ENCODE measurements at regions not wholly inside any gene's neighbourhood (a gene's known extent, or its start where the extent isn't known, plus 50 kb on each side); places are given as distances from the start of the nearest gene placed in this dataset.
"Not testable (repeated sequence)": the region's sequence is repeated elsewhere in the genome, so short reads cannot be mapped to it uniquely, and the experiment has no call there.

DNA sequence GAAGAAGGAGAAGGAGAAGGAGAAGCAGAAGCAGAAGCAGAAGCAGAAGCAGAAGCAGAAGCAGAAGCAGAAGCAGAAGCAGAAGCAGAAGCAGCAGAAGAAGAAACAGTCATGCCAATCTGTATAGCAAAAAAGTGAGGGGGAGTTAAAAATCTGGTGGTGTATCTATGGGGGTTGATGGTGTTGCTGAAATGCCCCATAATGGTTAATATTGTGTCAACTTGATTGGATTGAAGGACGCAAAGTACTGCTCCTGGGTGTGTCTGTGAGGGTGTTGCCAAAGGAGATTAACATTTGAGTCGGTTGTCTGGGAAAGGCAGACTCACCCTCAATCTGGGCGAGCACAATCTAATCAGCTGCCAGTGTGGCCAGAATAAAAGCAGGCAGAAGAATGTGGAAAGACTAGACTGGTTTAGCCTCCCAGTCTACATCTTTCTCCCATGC, 120.3 kb downstream of the AKR1D1 start:
- H3K18ac ChIP-seq (ENCODE audit: low read length); H3K9ac ChIP-seq (ENCODE audit: low read length); H2AK5ac ChIP-seq (ENCODE audit: low read length); H4K5ac ChIP-seq (ENCODE audit: low read length); H3K23ac ChIP-seq (ENCODE audit: low read length); H3K4me3 ChIP-seq (ENCODE audit: low read length); H4K8ac ChIP-seq (ENCODE audit: low read depth, low read length); DNase-seq; H3K56ac ChIP-seq (ENCODE audit: low read length); H3K79me2 ChIP-seq (ENCODE audit: control insufficient read depth, insufficient read depth, low read length); H2BK120ac ChIP-seq (ENCODE audit: low read depth, low read length); H3K4ac ChIP-seq (ENCODE audit: low read depth, low read length); H3K36me3 ChIP-seq (ENCODE audit: control insufficient read depth, insufficient read depth, low read length); H2BK5ac ChIP-seq (ENCODE audit: low read length); H3K27me3 ChIP-seq (ENCODE audit: insufficient read depth, low read length, poor library complexity); H3K27ac ChIP-seq (ENCODE audit: low read depth, low read length); H2BK15ac ChIP-seq (replicated peaks; ENCODE audit: low read depth); H3K4me2 ChIP-seq (ENCODE audit: low read length); H3K4me1 ChIP-seq (ENCODE audit: control insufficient read depth, low read depth, low read length); H3K79me1 ChIP-seq (ENCODE audit: low read length): not testable (repeated sequence)
- no CpG with 5 or more reads among the region's 3 CpGs for WGBS (ENCODE audit: extremely low coverage, insufficient coverage, low lambda C conversion rate)

DNA sequence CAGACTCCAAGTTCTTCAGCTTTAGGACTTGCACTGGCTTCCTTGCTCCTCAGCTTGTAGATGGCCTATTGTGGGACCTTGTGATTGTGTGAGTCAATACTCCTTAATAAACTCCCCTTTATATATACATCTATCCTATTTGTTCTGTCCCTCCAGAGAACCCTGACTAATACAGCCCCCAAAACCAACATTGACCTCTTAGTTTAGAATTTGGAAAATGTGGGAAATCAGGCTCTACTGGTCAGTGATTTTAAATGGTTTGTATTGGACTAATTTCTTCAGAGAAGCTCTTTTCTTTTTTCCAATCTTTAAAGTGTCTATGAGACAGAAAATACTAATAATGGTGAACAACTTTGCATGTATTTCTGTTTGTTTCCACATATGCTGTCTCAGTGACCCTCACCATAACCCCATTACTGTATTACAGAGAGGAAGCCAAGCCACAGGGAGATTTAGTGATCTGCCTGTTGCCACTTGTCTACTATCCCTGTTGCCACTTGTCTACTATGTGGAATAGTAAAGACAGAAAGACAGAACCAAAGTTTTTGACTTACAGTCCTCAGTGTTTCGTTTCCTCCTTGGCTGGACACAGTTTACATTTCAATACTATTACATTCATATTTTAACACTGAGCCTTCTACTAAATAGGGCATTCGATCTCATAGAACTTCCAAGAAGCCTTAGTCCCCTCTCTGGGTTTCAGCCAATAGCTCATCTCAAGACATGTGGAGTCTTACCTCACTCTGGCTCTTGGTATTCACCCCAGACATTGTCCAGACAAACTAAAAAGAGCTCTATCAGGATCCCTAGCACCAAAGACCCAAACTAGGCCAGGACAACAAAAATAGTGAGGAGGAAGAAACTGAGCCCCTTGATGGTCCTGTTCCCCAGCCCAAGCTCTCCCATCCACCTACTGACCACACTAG, 121.0 kb downstream of the AKR1D1 start:
- no peak overlapping the region for H4K5ac ChIP-seq (ENCODE audit: low read length)
- WGBS (ENCODE audit: extremely low coverage, insufficient coverage, low lambda C conversion rate), result no CpG with 5 or more reads among the region's 2 CpGs
- no peaks in the 10 kb centered on the region for H3K36me3 ChIP-seq (ENCODE audit: control insufficient read depth, insufficient read depth, low read length)
- no peak overlapping the region for H3K23ac ChIP-seq (ENCODE audit: low read length)
- H3K4me3 ChIP-seq (ENCODE audit: low read length), result no peak overlapping the region
- no peak overlapping the region for H2BK15ac ChIP-seq (replicated peaks; ENCODE audit: low read depth)
- no peaks in the 10 kb centered on the region for H3K27me3 ChIP-seq (ENCODE audit: insufficient read depth, low read length, poor library complexity)
- H2BK120ac ChIP-seq (ENCODE audit: low read depth, low read length), result no peak overlapping the region
- H4K8ac ChIP-seq (ENCODE audit: low read depth, low read length), result no peak overlapping the region
- peak overlapping the region; percentile 19 for H3K56ac ChIP-seq (ENCODE audit: low read length)
- H3K79me2 ChIP-seq (ENCODE audit: control insufficient read depth, insufficient read depth, low read length), result no peaks in the 10 kb centered on the region
- no peak overlapping the region for H3K4me2 ChIP-seq (ENCODE audit: low read length)
- no peak overlapping the region for H3K4ac ChIP-seq (ENCODE audit: low read depth, low read length)
- peak overlapping the region; percentile 4 for H3K18ac ChIP-seq (ENCODE audit: low read length)
- no peak overlapping the region for H3K27ac ChIP-seq (ENCODE audit: low read depth, low read length)
- no peak overlapping the region for H2AK5ac ChIP-seq (ENCODE audit: low read length)
- H3K9ac ChIP-seq (ENCODE audit: low read length), result no peak overlapping the region
- no peaks in the 10 kb centered on the region for H3K79me1 ChIP-seq (ENCODE audit: low read length)
- DNase-seq, result no peak
- no peaks in the 10 kb centered on the region for H3K4me1 ChIP-seq (ENCODE audit: control insufficient read depth, low read depth, low read length)
- H2BK5ac ChIP-seq (ENCODE audit: low read length), result no peak overlapping the region

DNA sequence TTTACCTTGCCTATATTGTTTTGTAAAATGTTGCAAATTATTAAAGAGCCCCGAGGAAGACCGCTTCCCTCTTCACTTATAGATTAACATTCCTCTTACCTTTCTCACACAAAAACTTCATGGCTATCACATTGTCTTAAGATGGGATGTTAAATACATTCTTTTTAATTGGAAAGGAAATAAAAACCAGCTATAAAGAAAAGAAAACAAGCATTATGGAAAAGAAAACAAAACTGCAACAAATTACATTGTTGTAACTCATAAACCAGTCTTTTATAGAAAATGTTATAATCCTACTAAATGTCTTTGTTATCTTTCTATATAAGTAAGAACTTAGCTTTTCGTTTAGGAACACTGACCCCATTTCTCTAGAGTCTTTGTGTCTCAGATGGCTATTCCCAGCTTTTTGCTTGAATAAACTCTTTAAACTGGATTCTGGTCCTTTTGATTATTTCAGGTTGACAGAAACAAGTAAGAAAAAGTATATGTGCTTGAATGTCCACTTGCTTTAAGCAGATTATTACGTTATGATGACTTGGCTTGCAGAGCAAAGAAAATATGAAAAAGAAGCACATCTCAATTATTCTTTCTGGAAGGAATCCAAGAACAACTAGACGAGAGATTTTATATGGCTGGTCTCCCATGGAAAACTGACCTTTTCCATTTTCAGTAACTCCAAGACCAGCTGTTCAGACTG, 128.2 kb downstream of the AKR1D1 start:
- Histone ChIP-seq H2BK120ac (ENCODE audit: low read depth, low read length) (no peak overlapping the region), H3K9ac (ENCODE audit: low read length) (no peak overlapping the region), H2AK5ac (ENCODE audit: low read length) (no peak overlapping the region), H3K79me1 (ENCODE audit: low read length) (no peaks in the 10 kb centered on the region), H3K79me2 (ENCODE audit: control insufficient read depth, insufficient read depth, low read length) (no peaks in the 10 kb centered on the region), H2BK15ac (replicated peaks; ENCODE audit: low read depth) (no peak overlapping the region), H3K4me1 (ENCODE audit: control insufficient read depth, low read depth, low read length) (no peaks in the 10 kb centered on the region), H2BK5ac (ENCODE audit: low read length) (no peak overlapping the region), H3K27me3 (ENCODE audit: insufficient read depth, low read length, poor library complexity) (no peaks in the 10 kb centered on the region), H4K8ac (ENCODE audit: low read depth, low read length) (no peak overlapping the region), H4K5ac (ENCODE audit: low read length) (no peak overlapping the region), H3K23ac (ENCODE audit: low read length) (no peak overlapping the region), H3K56ac (ENCODE audit: low read length) (no peak overlapping the region), H3K27ac (ENCODE audit: low read depth, low read length) (no peak overlapping the region), H3K36me3 (ENCODE audit: control insufficient read depth, insufficient read depth, low read length) (no peaks in the 10 kb centered on the region), H3K4me2 (ENCODE audit: low read length) (no peak overlapping the region), H3K4me3 (ENCODE audit: low read length) (no peak overlapping the region), H3K18ac (ENCODE audit: low read length) (no peak overlapping the region), H3K4ac (ENCODE audit: low read depth, low read length) (no peak overlapping the region)
- no peak for DNase-seq
- WGBS (ENCODE audit: extremely low coverage, insufficient coverage, low lambda C conversion rate), result no CpG with 5 or more reads among the region's 5 CpGs

DNA sequence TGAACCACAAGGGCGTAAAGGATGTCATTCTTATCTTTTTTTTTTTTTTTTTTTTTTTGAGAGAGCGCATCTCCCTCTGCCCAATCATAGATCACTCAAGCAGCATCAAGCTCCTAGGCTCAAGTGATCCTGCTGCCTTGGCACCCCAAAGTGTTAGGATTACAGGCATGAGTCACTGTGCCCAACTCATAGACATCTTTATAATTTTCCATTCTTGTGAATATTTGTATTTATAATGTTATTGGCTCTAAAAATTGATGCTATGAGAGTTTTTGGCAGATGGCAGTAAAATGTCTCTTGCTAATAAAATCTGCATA, 128.7 kb downstream of the AKR1D1 start:
- Histone ChIP-seq H3K4me3 (ENCODE audit: low read length) (no peak overlapping the region), H4K5ac (ENCODE audit: low read length) (no peak overlapping the region), H3K56ac (ENCODE audit: low read length) (no peak overlapping the region), H3K4me2 (ENCODE audit: low read length) (no peak overlapping the region), H3K4me1 (ENCODE audit: control insufficient read depth, low read depth, low read length) (no peaks in the 10 kb centered on the region), H3K27me3 (ENCODE audit: insufficient read depth, low read length, poor library complexity) (no peaks in the 10 kb centered on the region), H3K36me3 (ENCODE audit: control insufficient read depth, insufficient read depth, low read length) (no peaks in the 10 kb centered on the region), H2BK120ac (ENCODE audit: low read depth, low read length) (no peak overlapping the region), H3K79me1 (ENCODE audit: low read length) (no peaks in the 10 kb centered on the region), H3K18ac (ENCODE audit: low read length) (no peak overlapping the region), H3K27ac (ENCODE audit: low read depth, low read length) (no peak overlapping the region), H3K9ac (ENCODE audit: low read length) (no peak overlapping the region), H4K8ac (ENCODE audit: low read depth, low read length) (no peak overlapping the region), H3K79me2 (ENCODE audit: control insufficient read depth, insufficient read depth, low read length) (no peaks in the 10 kb centered on the region), H2AK5ac (ENCODE audit: low read length) (no peak overlapping the region), H2BK5ac (ENCODE audit: low read length) (no peak overlapping the region), H2BK15ac (replicated peaks; ENCODE audit: low read depth) (no peak overlapping the region), H3K4ac (ENCODE audit: low read depth, low read length) (no peak overlapping the region), H3K23ac (ENCODE audit: low read length) (no peak overlapping the region)
- no CpG with 5 or more reads among the region's 2 CpGs for WGBS (ENCODE audit: extremely low coverage, insufficient coverage, low lambda C conversion rate)
- DNase-seq, result no peak

DNA sequence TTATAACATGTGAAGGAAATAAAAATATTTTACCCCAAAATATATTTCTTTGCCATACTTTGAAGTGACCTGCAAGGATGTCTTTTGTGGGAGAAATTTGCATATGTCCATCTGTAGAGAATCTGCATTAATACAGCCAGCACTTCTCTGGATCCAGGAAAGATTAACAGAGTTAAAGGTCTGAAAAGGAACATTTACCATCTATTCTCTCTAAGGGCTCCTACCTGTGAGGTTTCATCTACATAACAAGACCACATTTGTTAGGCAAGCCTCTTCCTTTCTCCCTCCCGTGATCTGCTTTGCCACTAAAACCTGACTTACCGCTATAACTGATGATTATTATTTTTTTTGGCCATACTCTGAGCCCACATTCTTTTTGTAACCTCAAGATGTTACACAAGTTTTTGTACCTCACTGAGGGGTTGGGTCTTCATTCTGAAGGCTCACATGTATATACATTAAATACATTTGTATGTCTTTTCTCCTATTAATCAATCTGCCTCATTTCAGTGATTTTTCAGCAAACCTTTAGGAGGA, 129.4 kb downstream of the AKR1D1 start:
- Histone ChIP-seq H4K5ac (ENCODE audit: low read length) (no peak overlapping the region), H3K79me2 (ENCODE audit: control insufficient read depth, insufficient read depth, low read length) (no peaks in the 10 kb centered on the region), H3K36me3 (ENCODE audit: control insufficient read depth, insufficient read depth, low read length) (no peaks in the 10 kb centered on the region), H3K27ac (ENCODE audit: low read depth, low read length) (no peak overlapping the region), H3K27me3 (ENCODE audit: insufficient read depth, low read length, poor library complexity) (no peaks in the 10 kb centered on the region), H3K9ac (ENCODE audit: low read length) (no peak overlapping the region), H3K23ac (ENCODE audit: low read length) (no peak overlapping the region), H2AK5ac (ENCODE audit: low read length) (no peak overlapping the region), H3K56ac (ENCODE audit: low read length) (no peak overlapping the region), H3K4ac (ENCODE audit: low read depth, low read length) (no peak overlapping the region), H3K18ac (ENCODE audit: low read length) (no peak overlapping the region), H3K4me3 (ENCODE audit: low read length) (no peak overlapping the region), H3K4me1 (ENCODE audit: control insufficient read depth, low read depth, low read length) (no peaks in the 10 kb centered on the region), H4K8ac (ENCODE audit: low read depth, low read length) (no peak overlapping the region), H2BK120ac (ENCODE audit: low read depth, low read length) (peak overlapping the region; percentile 56), H2BK5ac (ENCODE audit: low read length) (no peak overlapping the region), H3K4me2 (ENCODE audit: low read length) (no peak overlapping the region), H2BK15ac (replicated peaks; ENCODE audit: low read depth) (no peak overlapping the region), H3K79me1 (ENCODE audit: low read length) (no peaks in the 10 kb centered on the region)
- no CpG with 5 or more reads among the region's 2 CpGs for WGBS (ENCODE audit: extremely low coverage, insufficient coverage, low lambda C conversion rate)
- no peak for DNase-seq
